GM10266 (cell line): ENCODE measurements at regions not wholly inside any gene's neighbourhood (a gene's known extent, or its start where the extent isn't known, plus 50 kb on each side); places are given as distances from the start of the nearest gene placed in this dataset.

Experiments used
- DNase-seq: peaks from one replicate; pipeline ENCODE4 v3.0.0; 2012; ENCODE audit errors: extremely low spot score
- CTCF ChIP-seq: IDR thresholded peaks from 2 replicates; pipeline ENCODE4 v1.5.1; 2012; ENCODE audit warnings: mild to moderate bottlenecking, low read depth; ENCODE audit not compliant: control insufficient read depth, insufficient read depth; ENCODE audit errors: missing control alignments

GRCh38 chr1:230009611-230010313 lies 57.3 kb upstream of the GALNT2 start:
- no peak for DNase-seq
- TF ChIP-seq CTCF = no peak

- DNase-seq = no peak
Observed at GRCh38 chr1:230010603-230011332, 56.3 kb upstream of the GALNT2 start.

GRCh38 chr1:230011333-230012092 lies 55.5 kb upstream of the GALNT2 start:
- TF ChIP-seq CTCF = no peak
- DNase-seq = no peak

More at GRCh38 chr1:230010603-230011332, 56.3 kb upstream of the GALNT2 start:
- no peak for TF ChIP-seq CTCF

- TF ChIP-seq CTCF = no peak
- DNase-seq = no peak
Observed at GRCh38 chr1:230012093-230012393, 55.0 kb upstream of the GALNT2 start.

GRCh38 chr1:230012741-230013140 lies 54.3 kb upstream of the GALNT2 start:
- no peak for DNase-seq
- no peak for TF ChIP-seq CTCF

GRCh38 chr1:230016159-230016558 lies 50.9 kb upstream of the GALNT2 start:
- no peak for DNase-seq
- TF ChIP-seq CTCF = no peak
